SKM-1 (cell line): ENCODE measurements at regions not wholly inside any gene's neighbourhood (a gene's known extent, or its start where the extent isn't known, plus 50 kb on each side); places are given as distances from the start of the nearest gene placed in this dataset.

Experiments used
- DNase-seq: peaks from one replicate; lab custom pipeline; 2025; ENCODE audit not compliant: unreplicated experiment; lab: John Stamatoyannopoulos, UW

DNA sequence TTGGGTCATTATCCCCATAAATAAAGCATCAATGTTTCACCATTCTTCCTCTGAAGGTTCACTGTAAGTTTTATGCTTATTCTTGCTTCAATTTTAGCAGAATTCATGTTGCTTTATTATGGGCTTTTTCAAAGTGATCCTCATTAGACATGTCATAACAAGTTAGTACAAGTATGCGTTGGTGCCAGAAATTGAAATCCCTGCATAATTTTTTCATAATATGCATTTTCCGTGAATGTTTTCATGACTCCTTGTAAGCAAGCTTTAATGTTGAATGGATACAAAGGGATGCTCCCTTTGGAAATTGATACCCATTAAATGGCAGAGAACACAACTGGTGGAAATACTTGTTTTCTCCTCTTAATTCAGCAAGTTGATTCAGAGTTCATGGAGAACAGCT, 179.7 kb downstream of the ST6GAL2 start:
- DNase-seq = no peak

- no peak for DNase-seq
These were observed 177.8 kb downstream of the ST6GAL2 start for GRCh38 chr2:106708209-106708608.

GRCh38 chr2:106709229-106709628, 176.7 kb downstream of the ST6GAL2 start:
- no peak for DNase-seq

- no peak for DNase-seq
These were observed 166.7 kb downstream of the ST6GAL2 start for GRCh38 chr2:106719222-106719621.

DNA sequence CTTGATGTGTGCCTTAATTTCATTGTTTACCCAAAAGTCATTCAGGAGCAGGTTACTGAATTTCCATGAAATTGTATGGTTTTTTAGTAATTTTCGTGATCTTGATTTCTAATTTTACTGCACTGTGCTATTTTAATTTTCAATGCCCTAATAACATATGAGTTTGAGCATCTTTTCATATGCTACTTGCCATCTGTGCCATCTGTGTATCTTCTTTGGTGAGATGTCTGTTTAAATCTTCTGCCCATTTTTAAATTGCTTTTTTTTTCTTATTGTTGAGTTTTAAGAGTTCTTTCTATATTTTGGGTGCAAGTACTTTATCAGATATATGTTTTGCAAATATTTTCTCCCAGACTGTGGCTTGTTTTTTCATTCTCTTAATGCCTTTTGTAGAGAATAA, 165.9 kb downstream of the ST6GAL2 start:
- no peak for DNase-seq

- DNase-seq = no peak
These were observed 161.6 kb downstream of the ST6GAL2 start for GRCh38 chr2:106724301-106724794.

DNA sequence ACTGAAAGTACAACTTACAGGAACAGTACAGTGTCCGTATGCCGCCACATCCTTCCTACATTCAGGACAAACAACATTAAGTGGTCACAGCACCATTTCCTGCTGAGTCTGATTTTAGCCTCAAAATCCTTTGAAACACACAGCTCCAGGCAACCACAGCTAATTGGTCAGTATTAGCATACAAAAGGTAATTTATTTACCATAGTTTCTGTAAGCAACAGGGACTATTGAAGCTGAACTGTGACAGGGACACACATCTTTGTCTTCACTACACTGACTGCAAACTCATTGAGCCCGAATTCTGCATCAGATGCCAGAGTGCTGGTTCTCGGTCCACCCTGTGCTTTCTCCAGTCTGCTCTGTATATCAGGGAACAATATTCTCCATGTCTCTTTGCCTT, 151.8 kb downstream of the ST6GAL2 start:
- DNase-seq = no peak

DNA sequence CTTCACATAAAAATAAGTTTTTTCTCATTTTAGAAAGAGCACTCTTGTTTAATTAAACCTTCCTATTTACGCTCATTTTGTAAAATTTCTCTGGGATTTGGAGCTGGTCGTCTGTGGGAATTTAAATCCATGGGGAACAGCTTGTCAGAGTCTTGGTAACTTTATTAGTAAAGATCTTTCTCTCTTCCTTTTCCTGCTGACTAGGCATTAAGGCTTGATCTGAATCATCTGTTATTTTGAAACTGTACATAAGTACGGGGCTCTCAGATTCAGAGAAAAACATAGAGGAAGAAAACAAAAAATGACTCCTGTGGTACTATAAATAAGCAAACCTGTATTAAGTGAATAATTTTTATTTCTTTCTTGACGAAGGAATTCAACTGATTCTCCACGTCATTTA, 150.2 kb downstream of the ST6GAL2 start:
- DNase-seq = no peak

- DNase-seq = no peak
These were observed 149.7 kb downstream of the ST6GAL2 start for GRCh38 chr2:106736221-106736620.

GRCh38 chr2:106745468-106745867, 140.5 kb downstream of the ST6GAL2 start:
- DNase-seq = no peak

GRCh38 chr2:106749823-106750222, 136.1 kb downstream of the ST6GAL2 start:
- DNase-seq = no peak
